ENCODE measurements at regions not wholly inside any gene's neighbourhood (a gene's known extent, or its start where the extent isn't known, plus 50 kb on each side); places are given as distances from the start of the nearest gene placed in this dataset.

DNA sequence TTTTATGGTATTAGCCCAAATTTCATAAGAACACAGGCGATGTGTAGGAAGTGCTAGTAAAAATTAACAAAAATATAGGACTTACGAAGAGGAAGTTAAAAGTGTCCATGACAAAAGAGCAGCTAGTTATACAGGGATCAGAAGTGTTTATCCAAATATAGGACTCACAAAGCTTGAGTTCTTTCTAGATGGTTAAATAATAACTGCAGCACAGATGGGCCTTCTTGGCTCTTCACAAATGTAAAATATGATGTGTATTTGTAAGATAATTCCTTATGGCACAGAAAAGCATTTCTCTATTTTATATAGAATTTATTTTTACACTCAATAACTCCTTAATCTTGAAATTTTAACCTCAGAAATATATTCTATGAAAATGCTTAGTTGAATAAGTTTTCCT lies 100.9 kb upstream of the SPHKAP start:
- TF ChIP-seq, protein P1, sequence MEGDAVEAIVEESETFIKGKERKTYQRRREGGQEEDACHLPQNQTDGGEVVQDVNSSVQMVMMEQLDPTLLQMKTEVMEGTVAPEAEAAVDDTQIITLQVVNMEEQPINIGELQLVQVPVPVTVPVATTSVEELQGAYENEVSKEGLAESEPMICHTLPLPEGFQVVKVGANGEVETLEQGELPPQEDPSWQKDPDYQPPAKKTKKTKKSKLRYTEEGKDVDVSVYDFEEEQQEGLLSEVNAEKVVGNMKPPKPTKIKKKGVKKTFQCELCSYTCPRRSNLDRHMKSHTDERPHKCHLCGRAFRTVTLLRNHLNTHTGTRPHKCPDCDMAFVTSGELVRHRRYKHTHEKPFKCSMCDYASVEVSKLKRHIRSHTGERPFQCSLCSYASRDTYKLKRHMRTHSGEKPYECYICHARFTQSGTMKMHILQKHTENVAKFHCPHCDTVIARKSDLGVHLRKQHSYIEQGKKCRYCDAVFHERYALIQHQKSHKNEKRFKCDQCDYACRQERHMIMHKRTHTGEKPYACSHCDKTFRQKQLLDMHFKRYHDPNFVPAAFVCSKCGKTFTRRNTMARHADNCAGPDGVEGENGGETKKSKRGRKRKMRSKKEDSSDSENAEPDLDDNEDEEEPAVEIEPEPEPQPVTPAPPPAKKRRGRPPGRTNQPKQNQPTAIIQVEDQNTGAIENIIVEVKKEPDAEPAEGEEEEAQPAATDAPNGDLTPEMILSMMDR (IDR thresholded peaks at IDR 0.05; ENCODE audit: low read length): no peak
- TF ChIP-seq EZH2 (IDR thresholded peaks at IDR 0.05; ENCODE audit: borderline replicate concordance, low read length): no peak
